DMS53 (cell line): ENCODE measurements at regions not wholly inside any gene's neighbourhood (a gene's known extent, or its start where the extent isn't known, plus 50 kb on each side); places are given as distances from the start of the nearest gene placed in this dataset.
"Not testable (repeated sequence)": the region's sequence is repeated elsewhere in the genome, so short reads cannot be mapped to it uniquely, and the experiment has no call there.

ENCODE experiments used
- DNase-seq: peaks from one replicate; lab custom pipeline; 2025; lab: John Stamatoyannopoulos, UW

- no peak for DNase-seq
Measured at GRCh38 chr9:1919229-1919628, 95.9 kb upstream of the SMARCA2 start.

- no peak for DNase-seq
Measured at GRCh38 chr9:1920386-1920785, 94.8 kb upstream of the SMARCA2 start.

- no peak for DNase-seq
Measured at GRCh38 chr9:1922026-1922425, 93.1 kb upstream of the SMARCA2 start.

- no peak for DNase-seq
Measured at GRCh38 chr9:1927546-1927945, 87.6 kb upstream of the SMARCA2 start.

GRCh38 chr9:1929134-1929533, 86.0 kb upstream of the SMARCA2 start:
- no peak for DNase-seq

GRCh38 chr9:1929722-1930244, 85.4 kb upstream of the SMARCA2 start:
- no peak for DNase-seq

GRCh38 chr9:1930245-1930736, 84.9 kb upstream of the SMARCA2 start:
- DNase-seq = not testable (repeated sequence)

- DNase-seq = no peak
Measured at GRCh38 chr9:1938135-1938534, 77.0 kb upstream of the SMARCA2 start.

- DNase-seq = no peak
Measured at GRCh38 chr9:1938675-1939170, 76.4 kb upstream of the SMARCA2 start.

GRCh38 chr9:1939466-1939865, 75.7 kb upstream of the SMARCA2 start:
- no peak for DNase-seq

- DNase-seq = peak; percentile 65
Measured at GRCh38 chr9:1939926-1940368, 75.2 kb upstream of the SMARCA2 start.

GRCh38 chr9:1941989-1942388, 73.2 kb upstream of the SMARCA2 start:
- no peak for DNase-seq

GRCh38 chr9:1946526-1947283, 68.4 kb upstream of the SMARCA2 start:
- DNase-seq = no peak

GRCh38 chr9:1947438-1947837, 67.7 kb upstream of the SMARCA2 start:
- DNase-seq = no peak

GRCh38 chr9:1948541-1948940, 66.6 kb upstream of the SMARCA2 start:
- DNase-seq = no peak

- no peak for DNase-seq
Measured at GRCh38 chr9:1951446-1951845, 63.7 kb upstream of the SMARCA2 start.

GRCh38 chr9:1952001-1952400, 63.1 kb upstream of the SMARCA2 start:
- no peak for DNase-seq

GRCh38 chr9:1954238-1954637, 60.9 kb upstream of the SMARCA2 start:
- no peak for DNase-seq

- DNase-seq = peak; percentile 14
Measured at GRCh38 chr9:1956958-1957357, 58.2 kb upstream of the SMARCA2 start.

- no peak for DNase-seq
Measured at GRCh38 chr9:1957856-1958255, 57.3 kb upstream of the SMARCA2 start.

GRCh38 chr9:1959371-1959770, 55.8 kb upstream of the SMARCA2 start:
- DNase-seq = no peak

GRCh38 chr9:1960342-1961042, 54.7 kb upstream of the SMARCA2 start:
- no peak for DNase-seq

GRCh38 chr9:1962122-1962521, 53.0 kb upstream of the SMARCA2 start:
- no peak for DNase-seq
